HG03064 (cell line): ENCODE measurements at regions not wholly inside any gene's neighbourhood (a gene's known extent, or its start where the extent isn't known, plus 50 kb on each side); places are given as distances from the start of the nearest gene placed in this dataset.

Source experiments
- ATAC-seq: cut with Tn5 transposase; IDR thresholded peaks from one replicate; pipeline ENCODE4 v1.9.1; 2021; ENCODE audit warnings: low read depth; ENCODE audit not compliant: unreplicated experiment

GRCh38 chr10:16341637-16342036, 95.2 kb upstream of the PTER start:
- no peak for ATAC-seq

GRCh38 chr10:16348891-16349290, 87.9 kb upstream of the PTER start:
- no peak for ATAC-seq

GRCh38 chr10:16352146-16352545, 84.7 kb upstream of the PTER start:
- ATAC-seq, result no peak

GRCh38 chr10:16360001-16360400, 76.8 kb upstream of the PTER start:
- ATAC-seq, result no peak

- no peak for ATAC-seq
These were observed 76.4 kb upstream of the PTER start for GRCh38 chr10:16360425-16360824.

- ATAC-seq, result no peak
These were observed 75.7 kb upstream of the PTER start for GRCh38 chr10:16361086-16361485.

- no peak for ATAC-seq
These were observed 73.1 kb upstream of the PTER start for GRCh38 chr10:16363741-16364140.

- ATAC-seq, result no peak
These were observed 69.1 kb upstream of the PTER start for GRCh38 chr10:16367621-16368292.

GRCh38 chr10:16381083-16381482, 55.7 kb upstream of the PTER start:
- peak; percentile 71 for ATAC-seq

GRCh38 chr10:16384021-16384420, 52.8 kb upstream of the PTER start:
- no peak for ATAC-seq

- ATAC-seq, result no peak
These were observed 50.0 kb upstream of the PTER start for GRCh38 chr10:16386855-16387254.
